ENCODE measurements at regions not wholly inside any gene's neighbourhood (a gene's known extent, or its start where the extent isn't known, plus 50 kb on each side); places are given as distances from the start of the nearest gene placed in this dataset.
A peak's percentile ranks its signal among the peaks of the same experiment; 100 is the strongest.

GRCh38 chr4:81369886-81370285 lies 101.8 kb downstream of the RASGEF1B start:
- Histone ChIP-seq H3K4me2 (ENCODE audit: low read depth, low read length) (no peak overlapping the region), H4K5ac (ENCODE audit: low read depth, low read length) (no peak overlapping the region), H3K36me3 (ENCODE audit: control insufficient read depth, insufficient read depth, low read length) (no peaks in the 10 kb centered on the region), H3K4ac (ENCODE audit: low read depth, low read length) (no peak overlapping the region), H3K79me1 (ENCODE audit: low read depth in 1 of 2, low read length in 2 of 2) (no peaks in the 10 kb centered on the region), H4K8ac (ENCODE audit: low read depth in 2 of 2, low read length in 2 of 2) (no peak overlapping the region), H4K20me1 (ENCODE audit: insufficient read depth, low read length) (no peaks in the 10 kb centered on the region), H2BK120ac (ENCODE audit: low read depth, low read length) (no peak overlapping the region), H3K4me1 (ENCODE audit: control insufficient read depth, insufficient read depth, low read length) (no peaks in the 10 kb centered on the region), H2AFZ (replicated peaks; ENCODE audit: low read length, poor library complexity) (no peak overlapping the region), H3K9ac (ENCODE audit: low read depth, low read length) (no peak overlapping the region), H2AK9ac (replicated peaks; ENCODE audit: low read depth, low read length, poor library complexity) (no peak overlapping the region), H3K27me3 (ENCODE audit: control insufficient read depth, insufficient read depth, low read length) (no peaks in the 10 kb centered on the region), H3K9me3 (ENCODE audit: control insufficient read depth, insufficient read depth, low read length) (no peaks in the 10 kb centered on the region), H3K18ac (ENCODE audit: low read depth, low read length) (no peak overlapping the region), H2AK5ac (ENCODE audit: low read depth, low read length) (no peak overlapping the region), H3K14ac (replicated peaks; ENCODE audit: low read depth, low read length) (no peak overlapping the region), H3K56ac (ENCODE audit: extremely low read depth, insufficient read depth, low read length) (no peak overlapping the region), H3K9me1 (ENCODE audit: insufficient read depth, low read length) (no peaks in the 10 kb centered on the region), H2BK5ac (ENCODE audit: low read depth, low read length, poor library complexity, severe bottlenecking) (no peak overlapping the region), H2BK20ac (ENCODE audit: low read depth, low read length) (no peak overlapping the region), H3K27ac (ENCODE audit: insufficient read depth, low read length) (no peak overlapping the region), H3K23ac (ENCODE audit: low read depth, low read length) (no peak overlapping the region), H2BK15ac (ENCODE audit: low read depth, low read length) (no peak overlapping the region), H4K91ac (ENCODE audit: insufficient read depth, low read depth, low read length) (no peak overlapping the region), H3K4me3 (ENCODE audit: insufficient read depth, low read depth, low read length) (no peak overlapping the region)
- TF ChIP-seq RAD21 (IDR thresholded peaks at IDR 0.05; ENCODE audit: low read length) (peak; percentile 19; the same call in 1 of the 2 replicates), ELK1 (IDR thresholded peaks at IDR 0.05; ENCODE audit: borderline replicate concordance, low read depth, low read length) (no peak)
- no CpG with 5 or more reads among the region's 4 CpGs for WGBS, 2 experiments (ENCODE audit: extremely low coverage in 2 of 2, insufficient read length in 1 of 2)
- dilution Hi-C loops (cut with HindIII; ENCODE audit: low sequenced_read_pairs, unreplicated experiment) = no loop called here
- in situ Hi-C loops (cut with MboI; ENCODE audit: low sequenced_read_pairs) = no loop called here
- DNase-seq (no peak), ATAC-seq (ENCODE audit: low read depth) (peak; percentile 46; the same call in 1 of the 2 replicates)
- POLR2A ChIA-PET (ENCODE audit: unreplicated experiment) = no interaction called here
- no TSS peak for BruUV-seq (replicated peaks)
- intact Hi-C loops (cut with micrococcal nuclease) = loop anchor here (1.0 to 5.0 kb wide), 2 partner anchors 301 to 1008 kb away; no protein-coding TSS in a partner anchor
- CTCF ChIA-PET = interaction anchor here (1.1 kb wide), 1 partner anchor 18 kb away, joined by 3 read pairs; no protein-coding TSS in a partner anchor
